Epithelial cell of proximal tubule (primary cell): ENCODE measurements at regions not wholly inside any gene's neighbourhood (a gene's known extent, or its start where the extent isn't known, plus 50 kb on each side); places are given as distances from the start of the nearest gene placed in this dataset.
A peak's percentile ranks its signal among the peaks of the same experiment; 100 is the strongest.

Experiments
- DNase-seq: peaks from one replicate; pipeline ENCODE4 v3.0.0-alpha.2; 2011; ENCODE audit warnings: low read depth
- H3K4me3 ChIP-seq: 2 replicates; pipeline ENCODE4 v1.5.1; 2011; ENCODE audit warnings: low read depth, mild to moderate bottlenecking, low read length
- TF ChIP-seq, protein P1 (sequence below): conservative IDR thresholded peaks from 2 replicates; pipeline ENCODE4 v1.5.1; 2012; ENCODE audit warnings: low read depth, mild to moderate bottlenecking, low read length

DNA sequence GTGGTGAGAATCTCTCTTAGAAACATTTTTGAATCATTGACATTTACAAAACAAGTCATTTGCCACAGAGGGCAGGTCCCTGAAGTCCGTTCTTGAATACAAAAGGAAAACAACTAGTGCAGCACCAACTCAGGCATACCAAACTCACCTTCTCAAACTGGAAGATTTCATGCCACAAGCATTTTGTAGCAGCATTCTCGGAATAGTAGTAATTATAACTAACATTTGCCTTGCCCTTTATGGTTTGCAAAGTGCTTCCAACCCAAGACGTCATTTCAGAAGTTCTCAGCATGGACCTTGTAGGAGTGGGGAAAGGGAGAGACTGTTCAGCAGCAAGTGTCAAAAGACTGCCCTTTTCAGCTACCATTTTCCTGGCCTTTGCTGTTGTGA, 344.6 kb downstream of the RFC3 start:
- no peak overlapping the region for H3K4me3 ChIP-seq

DNA sequence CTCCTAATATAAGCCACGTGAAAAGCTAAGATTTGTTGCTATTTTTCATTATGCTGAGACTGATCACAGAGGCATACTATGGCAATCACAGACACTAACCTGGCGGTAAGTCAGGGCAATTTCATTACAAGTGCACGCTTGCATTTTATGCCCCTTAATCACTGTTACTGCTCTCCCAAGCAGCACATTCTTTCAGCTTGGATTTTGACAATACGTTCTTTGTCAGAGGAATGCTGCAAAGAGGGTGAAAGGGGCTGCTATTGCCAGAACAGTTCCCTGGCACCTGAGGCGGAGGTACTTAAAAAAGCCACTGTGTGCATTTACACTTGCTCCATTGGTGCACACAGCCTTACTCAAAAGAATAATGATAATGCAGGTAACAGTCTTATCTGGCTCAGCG, 346.6 kb downstream of the RFC3 start:
- no peak overlapping the region for H3K4me3 ChIP-seq
- DNase-seq: peak; percentile 45
- TF ChIP-seq, protein P1, sequence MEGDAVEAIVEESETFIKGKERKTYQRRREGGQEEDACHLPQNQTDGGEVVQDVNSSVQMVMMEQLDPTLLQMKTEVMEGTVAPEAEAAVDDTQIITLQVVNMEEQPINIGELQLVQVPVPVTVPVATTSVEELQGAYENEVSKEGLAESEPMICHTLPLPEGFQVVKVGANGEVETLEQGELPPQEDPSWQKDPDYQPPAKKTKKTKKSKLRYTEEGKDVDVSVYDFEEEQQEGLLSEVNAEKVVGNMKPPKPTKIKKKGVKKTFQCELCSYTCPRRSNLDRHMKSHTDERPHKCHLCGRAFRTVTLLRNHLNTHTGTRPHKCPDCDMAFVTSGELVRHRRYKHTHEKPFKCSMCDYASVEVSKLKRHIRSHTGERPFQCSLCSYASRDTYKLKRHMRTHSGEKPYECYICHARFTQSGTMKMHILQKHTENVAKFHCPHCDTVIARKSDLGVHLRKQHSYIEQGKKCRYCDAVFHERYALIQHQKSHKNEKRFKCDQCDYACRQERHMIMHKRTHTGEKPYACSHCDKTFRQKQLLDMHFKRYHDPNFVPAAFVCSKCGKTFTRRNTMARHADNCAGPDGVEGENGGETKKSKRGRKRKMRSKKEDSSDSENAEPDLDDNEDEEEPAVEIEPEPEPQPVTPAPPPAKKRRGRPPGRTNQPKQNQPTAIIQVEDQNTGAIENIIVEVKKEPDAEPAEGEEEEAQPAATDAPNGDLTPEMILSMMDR: no peak

More for the DNA sequence above, 344.6 kb downstream of the RFC3 start:
- TF ChIP-seq, protein P1: no peak
- no peak for DNase-seq

DNA sequence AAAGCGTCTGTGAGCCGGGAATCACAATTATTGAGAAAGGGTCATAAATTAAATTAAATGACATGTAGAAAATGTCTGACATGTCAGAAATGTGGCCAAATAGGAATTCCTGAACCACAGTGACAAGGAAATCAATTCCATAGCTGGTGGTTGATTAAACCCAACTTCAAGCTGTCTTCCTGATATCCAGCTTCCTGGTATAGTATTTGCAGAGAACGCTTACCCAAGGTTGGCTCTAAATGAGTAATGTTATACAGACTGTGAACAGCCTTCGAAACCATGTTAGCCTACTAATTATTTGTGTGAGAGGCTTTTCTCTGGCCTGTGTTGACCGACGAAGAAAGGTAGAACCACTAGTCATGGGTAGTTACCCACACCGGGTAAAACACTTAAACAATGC, 347.2 kb downstream of the RFC3 start:
- TF ChIP-seq, protein P1: no peak
- no peak for DNase-seq
- no peak overlapping the region for H3K4me3 ChIP-seq

DNA sequence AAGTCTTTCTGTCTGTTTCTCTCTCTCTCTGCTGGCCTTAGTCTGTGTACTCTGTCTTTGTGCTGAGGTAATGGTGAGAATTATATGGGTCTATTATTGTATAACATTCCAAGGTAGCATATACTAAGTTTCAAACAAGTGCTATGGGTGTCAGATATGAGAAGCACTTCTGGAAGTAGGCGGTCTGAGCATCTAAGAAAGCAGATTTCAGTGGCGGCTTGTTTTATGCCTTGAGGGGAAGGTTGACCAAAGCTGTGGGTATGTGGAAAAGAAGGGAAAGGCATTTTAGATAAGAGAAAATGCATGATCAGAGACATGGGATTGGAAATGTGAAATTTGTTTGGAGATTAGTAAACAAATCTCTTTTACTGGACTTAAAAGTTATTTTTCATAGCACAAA, 348.5 kb downstream of the RFC3 start:
- H3K4me3 ChIP-seq: no peak overlapping the region
- DNase-seq: no peak
- TF ChIP-seq, protein P1: no peak

DNA sequence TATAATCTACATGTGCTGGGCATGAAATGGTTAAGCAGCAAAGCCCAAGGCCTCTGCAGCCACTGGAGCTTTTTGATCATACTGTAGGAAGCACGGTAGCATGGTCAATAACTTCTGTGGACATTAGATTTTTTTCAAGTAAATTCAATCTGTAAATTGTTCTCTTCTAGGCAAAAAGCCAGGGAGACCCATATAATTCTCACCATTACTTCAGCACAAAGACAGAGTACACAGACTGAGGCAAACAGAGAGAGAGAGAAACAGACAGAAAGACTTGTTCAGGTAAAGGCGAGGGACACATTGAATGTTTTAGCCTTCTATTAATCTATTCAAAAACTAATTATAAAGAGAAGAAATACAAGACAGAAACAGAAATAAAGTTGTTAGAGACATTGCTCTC, 349.4 kb downstream of the RFC3 start:
- no peak for DNase-seq
- TF ChIP-seq, protein P1: no peak
- no peak overlapping the region for H3K4me3 ChIP-seq

DNA sequence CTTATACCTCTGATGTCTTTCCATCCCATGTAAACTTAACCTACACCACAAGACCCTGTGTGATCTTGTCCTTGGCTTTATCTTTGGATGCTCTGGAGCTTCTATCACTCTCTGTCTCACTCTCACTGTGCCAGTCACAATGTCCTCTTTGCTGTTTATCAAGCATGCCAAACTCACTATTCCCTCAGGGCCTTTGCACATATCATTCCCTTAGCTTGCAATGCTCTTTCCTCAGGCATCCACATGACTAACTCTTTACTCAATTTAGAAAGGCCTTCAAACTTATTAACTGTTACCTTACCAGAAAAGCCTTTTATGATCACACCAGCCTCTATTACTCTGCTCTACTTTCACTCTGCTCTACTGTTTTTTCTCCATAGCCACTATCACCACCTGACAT, 354.1 kb downstream of the RFC3 start:
- no peak for DNase-seq
- no peak overlapping the region for H3K4me3 ChIP-seq
- TF ChIP-seq, protein P1: no peak

DNA sequence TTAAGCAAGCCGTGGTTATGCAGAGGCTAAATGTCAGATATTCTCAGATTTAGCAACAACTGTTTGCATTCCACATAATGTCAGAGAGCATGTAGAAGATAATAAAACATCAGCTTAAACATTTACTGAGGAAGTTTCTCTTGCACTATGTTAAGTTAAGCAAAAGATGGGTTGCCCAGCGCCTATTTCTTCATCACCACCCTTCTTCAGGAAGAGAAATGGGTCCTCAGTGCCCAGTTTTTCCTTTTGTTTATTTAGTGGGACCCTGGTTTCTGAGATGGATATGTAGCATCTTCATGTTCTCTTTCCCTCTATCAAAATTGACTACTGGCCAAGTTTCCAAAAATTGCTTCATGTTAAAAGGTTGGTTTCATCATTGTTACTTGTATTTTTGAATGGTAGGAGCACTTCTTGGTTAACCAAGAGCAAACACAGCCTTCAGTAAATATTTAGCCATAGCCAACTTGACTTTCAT, 356.8 kb downstream of the RFC3 start:
- TF ChIP-seq, protein P1: no peak
- DNase-seq: no peak
- no peak overlapping the region for H3K4me3 ChIP-seq
